PC-9 (cell line): ENCODE measurements at regions not wholly inside any gene's neighbourhood (a gene's known extent, or its start where the extent isn't known, plus 50 kb on each side); places are given as distances from the start of the nearest gene placed in this dataset.

Source experiments
- BruUV-seq: library from RNA; stranded (reverse); fragments of 400-500 nt; replicated peaks from 2 replicates; lab custom pipeline; 2021; lab: Mats Ljungman, UMichigan
- CTCF ChIA-PET: fragments of 300-600 bp; sonication (Branson Sonifier 250); formaldehyde crosslinking; loops from one replicate; lab custom pipeline; 2022; ENCODE audit warnings: antibody characterized with exemption; lab: Charles Lee
- POLR2A ChIA-PET: fragments of 300-600 bp; sonication (Branson Sonifier 250); formaldehyde crosslinking; loops from one replicate; lab custom pipeline; 2022; ENCODE audit warnings: antibody characterized with exemption; ENCODE audit not compliant: unreplicated experiment; lab: Charles Lee
- DNase-seq, 2 experiments: peaks; one replicate each; pipeline versions ENCODE4 v3.0.0 to v3.0.0-alpha.2; 2015 to 2022; ENCODE audit warnings: mixed read lengths in 1 of 2
- H2AFZ ChIP-seq: fragments of 200-600 bp; sonication (generic); 2 replicates; pipeline ENCODE4 v1.8.1; 2017; ENCODE audit warnings: antibody characterized with exemption
- H3F3A ChIP-seq: fragments of 200-600 bp; sonication (generic); 2 replicates; pipeline ENCODE4 v1.8.1; 2017; ENCODE audit warnings: antibody characterized with exemption, mild to moderate bottlenecking, low read depth; ENCODE audit not compliant: insufficient read depth
- H3K27ac ChIP-seq: fragments of 200-600 bp; sonication (generic); 2 replicates; pipeline ENCODE4 v1.6.1; 2016; ENCODE audit warnings: mixed run types
- H3K27me3 ChIP-seq: fragments of 200-600 bp; sonication (generic); 2 replicates; pipeline ENCODE4 v1.6.1; 2016; ENCODE audit warnings: low read depth, mixed run types; ENCODE audit not compliant: insufficient read depth
- H3K36me3 ChIP-seq: fragments of 200-600 bp; sonication (generic); 2 replicates; pipeline ENCODE4 v1.6.1; 2016; ENCODE audit warnings: low read depth, mixed run types
- H3K4me1 ChIP-seq: fragments of 200-600 bp; sonication (generic); replicated peaks from 2 replicates; pipeline ENCODE4 v1.6.1; 2016; ENCODE audit warnings: mixed run types; ENCODE audit not compliant: insufficient read depth
- H3K4me2 ChIP-seq: fragments of 200-600 bp; sonication (generic); 2 replicates; pipeline ENCODE4 v1.6.1; 2017; ENCODE audit warnings: mixed run types
- H3K4me3 ChIP-seq: fragments of 200-600 bp; sonication (generic); 2 replicates; pipeline ENCODE4 v1.6.1; 2016; ENCODE audit warnings: mixed run types
- H3K79me2 ChIP-seq: fragments of 200-600 bp; sonication (generic); 2 replicates; pipeline ENCODE4 v1.6.1; 2017; ENCODE audit warnings: low read depth, mixed run types
- H3K9me2 ChIP-seq: fragments of 200-600 bp; sonication (generic); 2 replicates; pipeline ENCODE4 v1.8.1; 2017; ENCODE audit warnings: mild to moderate bottlenecking; ENCODE audit not compliant: insufficient read depth
- H3K9me3 ChIP-seq: fragments of 200-600 bp; sonication (generic); 2 replicates; pipeline ENCODE4 v1.8.1; 2016; ENCODE audit warnings: low read depth; ENCODE audit not compliant: insufficient read depth
- H4K20me1 ChIP-seq: fragments of 200-600 bp; sonication (generic); 2 replicates; pipeline ENCODE4 v1.8.1; 2017; ENCODE audit not compliant: insufficient read depth
- EZH2 ChIP-seq: fragments of 200-600 bp; sonication (generic); IDR thresholded peaks from 2 replicates; pipeline ENCODE4 v1.8.0; 2017; ENCODE audit warnings: antibody characterized with exemption, low read depth
- intact Hi-C: fragments of 100-400 bp; cut with micrococcal nuclease; formaldehyde crosslinking; loops from one replicate; pipeline ENCODE4 v1.10.0; 2022; ENCODE audit not compliant: unreplicated experiment
- TF ChIP-seq, protein P1 (sequence below): fragments of 200-600 bp; sonication (generic); conservative IDR thresholded peaks from 2 replicates; pipeline ENCODE4 v1.6.1; 2017; ENCODE audit warnings: mixed run types, antibody characterized with exemption, mild to moderate bottlenecking, moderate library complexity

DNA sequence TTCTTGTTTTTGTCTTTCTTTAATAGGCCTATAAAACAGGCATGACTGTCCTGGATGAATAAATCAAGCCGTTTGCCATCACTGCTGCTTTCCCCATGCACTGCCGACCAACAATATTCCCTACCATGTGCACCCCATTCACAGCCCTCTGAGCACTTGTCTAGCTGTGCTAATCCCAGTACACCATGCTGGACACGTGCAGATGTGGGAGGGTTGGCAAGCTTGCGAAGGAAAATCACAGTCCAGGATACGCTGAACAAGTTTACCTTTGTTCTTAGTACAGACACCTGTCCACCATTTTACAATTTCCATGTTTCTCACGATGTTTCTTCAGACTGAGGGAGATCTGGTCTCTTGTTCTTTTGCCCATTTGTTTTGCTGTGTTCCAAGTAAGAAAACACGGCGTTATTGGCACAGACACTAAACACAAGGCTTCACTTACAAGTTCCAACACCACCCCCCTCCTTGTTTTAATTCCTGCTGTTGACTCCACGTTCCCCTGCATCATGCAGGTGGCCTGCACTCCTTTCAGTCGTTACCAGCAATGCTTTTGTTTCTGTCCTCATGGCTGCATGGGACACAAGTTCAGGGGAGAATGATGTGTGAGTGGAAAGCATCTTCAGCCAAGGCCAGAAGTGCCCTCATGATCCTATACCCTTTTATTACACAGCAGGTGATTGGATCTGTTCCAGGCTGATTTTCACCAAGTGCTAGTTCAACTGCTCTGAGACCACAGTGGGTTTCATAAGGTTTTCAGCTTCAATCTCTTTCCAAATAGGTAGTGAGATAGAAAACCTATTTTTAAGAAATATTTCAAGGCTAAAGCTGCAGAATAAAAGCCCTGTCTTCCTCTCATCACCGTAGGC lies 608.9 kb downstream of the IRX1 start:
- TF ChIP-seq, protein P1, sequence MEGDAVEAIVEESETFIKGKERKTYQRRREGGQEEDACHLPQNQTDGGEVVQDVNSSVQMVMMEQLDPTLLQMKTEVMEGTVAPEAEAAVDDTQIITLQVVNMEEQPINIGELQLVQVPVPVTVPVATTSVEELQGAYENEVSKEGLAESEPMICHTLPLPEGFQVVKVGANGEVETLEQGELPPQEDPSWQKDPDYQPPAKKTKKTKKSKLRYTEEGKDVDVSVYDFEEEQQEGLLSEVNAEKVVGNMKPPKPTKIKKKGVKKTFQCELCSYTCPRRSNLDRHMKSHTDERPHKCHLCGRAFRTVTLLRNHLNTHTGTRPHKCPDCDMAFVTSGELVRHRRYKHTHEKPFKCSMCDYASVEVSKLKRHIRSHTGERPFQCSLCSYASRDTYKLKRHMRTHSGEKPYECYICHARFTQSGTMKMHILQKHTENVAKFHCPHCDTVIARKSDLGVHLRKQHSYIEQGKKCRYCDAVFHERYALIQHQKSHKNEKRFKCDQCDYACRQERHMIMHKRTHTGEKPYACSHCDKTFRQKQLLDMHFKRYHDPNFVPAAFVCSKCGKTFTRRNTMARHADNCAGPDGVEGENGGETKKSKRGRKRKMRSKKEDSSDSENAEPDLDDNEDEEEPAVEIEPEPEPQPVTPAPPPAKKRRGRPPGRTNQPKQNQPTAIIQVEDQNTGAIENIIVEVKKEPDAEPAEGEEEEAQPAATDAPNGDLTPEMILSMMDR: no peak
- TF ChIP-seq EZH2: no peak
- BruUV-seq: no TSS peak
- H3F3A ChIP-seq: no peaks in the 10 kb centered on the region
- no peaks in the 10 kb centered on the region for H3K36me3 ChIP-seq
- no peaks in the 10 kb centered on the region for H3K9me3 ChIP-seq
- H3K79me2 ChIP-seq: no peaks in the 10 kb centered on the region
- peaks cover 94% of the 10 kb centered on the region for H3K27me3 ChIP-seq
- no peaks in the 10 kb centered on the region for H3K9me2 ChIP-seq
- intact Hi-C loops: no loop called here
- H3K4me3 ChIP-seq: no peak overlapping the region
- CTCF ChIA-PET: no interaction called here
- no peak overlapping the region for H2AFZ ChIP-seq
- no peak overlapping the region for H3K4me2 ChIP-seq
- POLR2A ChIA-PET: no interaction called here
- no peak overlapping the region for H3K27ac ChIP-seq
- no peaks in the 10 kb centered on the region for H3K4me1 ChIP-seq
- H4K20me1 ChIP-seq: no peaks in the 10 kb centered on the region; the same call in 1 of the 2 replicates
- DNase-seq: no peak

DNA sequence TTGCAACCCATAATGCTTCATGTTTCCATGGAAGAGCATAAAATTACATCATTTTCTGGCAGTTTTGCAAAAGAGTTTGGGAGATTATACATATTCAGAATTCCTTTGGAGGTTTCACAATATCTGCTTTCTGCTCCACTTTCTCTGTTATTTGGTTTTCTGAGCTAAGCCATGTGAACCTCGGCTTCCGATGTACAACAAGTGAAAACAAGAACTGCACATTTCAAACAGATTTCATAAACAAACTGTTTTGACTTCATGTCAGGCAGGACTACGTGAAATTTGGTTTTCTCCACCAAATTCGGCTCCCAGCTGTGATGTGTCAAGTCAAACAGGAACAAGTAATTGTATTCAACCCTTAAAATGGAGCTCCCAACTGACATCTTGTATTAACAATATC lies 609.8 kb downstream of the IRX1 start:
- no peaks in the 10 kb centered on the region; the same call in 1 of the 2 replicates for H4K20me1 ChIP-seq
- H3K4me3 ChIP-seq: no peak overlapping the region
- DNase-seq: no peak
- TF ChIP-seq, protein P1: no peak
- no peak for TF ChIP-seq EZH2
- H3K36me3 ChIP-seq: no peaks in the 10 kb centered on the region
- H3K27ac ChIP-seq: no peak overlapping the region
- no peak overlapping the region for H3K4me2 ChIP-seq
- no TSS peak for BruUV-seq
- H3K27me3 ChIP-seq: peaks cover 94% of the 10 kb centered on the region
- ChIA-PET POLR2A (no interaction called here), CTCF (no interaction called here)
- no peaks in the 10 kb centered on the region for H3K79me2 ChIP-seq
- intact Hi-C loops: no loop called here
- no peaks in the 10 kb centered on the region for H3K4me1 ChIP-seq
- H2AFZ ChIP-seq: no peak overlapping the region
- no peaks in the 10 kb centered on the region for H3F3A ChIP-seq
- no peaks in the 10 kb centered on the region for H3K9me2 ChIP-seq
- no peaks in the 10 kb centered on the region for H3K9me3 ChIP-seq

DNA sequence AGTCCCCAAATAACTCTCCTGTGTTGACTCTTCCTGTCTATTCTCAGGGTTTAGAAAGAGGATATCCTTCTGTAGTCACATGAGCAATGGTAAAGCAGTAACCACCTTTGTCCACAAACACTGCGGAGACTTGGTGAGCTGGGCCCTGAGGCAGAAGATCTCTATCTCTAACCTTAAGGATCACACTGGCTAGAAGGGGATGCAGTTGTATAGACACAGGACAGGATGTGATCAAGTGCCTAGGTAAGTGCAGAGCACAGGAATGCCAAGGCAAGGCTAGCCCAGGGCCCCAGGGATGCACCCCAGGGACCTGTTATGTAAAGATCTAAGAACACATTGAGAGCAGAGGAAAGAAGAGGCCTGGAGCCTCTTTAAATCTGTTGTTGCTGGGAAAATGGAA lies 610.5 kb downstream of the IRX1 start:
- POLR2A ChIA-PET: no interaction called here
- no TSS peak for BruUV-seq

More for the DNA sequence above, 610.5 kb downstream of the IRX1 start:
- H3K4me3 ChIP-seq: no peak overlapping the region
- CTCF ChIA-PET: no interaction called here
- H3K79me2 ChIP-seq: no peaks in the 10 kb centered on the region
- DNase-seq: no peak
- H3K4me1 ChIP-seq: no peaks in the 10 kb centered on the region
- no peak overlapping the region for H2AFZ ChIP-seq
- H3K27ac ChIP-seq: no peak overlapping the region
- no peaks in the 10 kb centered on the region for H3K9me2 ChIP-seq
- TF ChIP-seq, protein P1: no peak
- no peak for TF ChIP-seq EZH2
- no peaks in the 10 kb centered on the region for H3K36me3 ChIP-seq
- H3K27me3 ChIP-seq: peaks cover 92% of the 10 kb centered on the region
- no peaks in the 10 kb centered on the region for H3F3A ChIP-seq
- no peaks in the 10 kb centered on the region for H3K9me3 ChIP-seq
- no peaks in the 10 kb centered on the region; the same call in 1 of the 2 replicates for H4K20me1 ChIP-seq
- H3K4me2 ChIP-seq: no peak overlapping the region
- intact Hi-C loops: no loop called here
